Body of pancreas (tissue), 4 donors: ENCODE measurements at regions not wholly inside any gene's neighbourhood (a gene's known extent, or its start where the extent isn't known, plus 50 kb on each side); places are given as distances from the start of the nearest gene placed in this dataset.

Experiments
- ATAC-seq: fragments of 150-250 bp; one replicate; pipeline ENCODE4 v1.9.1; 2016
- DNase-seq, 4 donors: peaks; one replicate each; pipeline ENCODE4 v3.0.0-alpha.2; 2019
- H3K27ac ChIP-seq, 4 donors: fragments of 200-600 bp; sonication (generic); 1 replicate in 3 of 4; 2 replicates in 1 of 4; pipeline versions ENCODE4 v1.5.1 to v1.6.1; 2016 to 2019; ENCODE audit warnings: mild to moderate bottlenecking in 1 of 4, mixed read lengths in 1 of 4, moderate library complexity in 1 of 4
- H3K27me3 ChIP-seq, 2 donors: fragments of 200-600 bp; sonication (generic); one replicate each; pipeline ENCODE4 v1.6.0; 2016; ENCODE audit warnings: mild to moderate bottlenecking in 1 of 2
- H3K36me3 ChIP-seq, 2 donors: fragments of 200-600 bp; sonication (generic); replicated peaks in 1 of 2; 2 replicates each; pipeline ENCODE4 v1.5.1; 2016; ENCODE audit warnings: low read depth in 2 of 2; ENCODE audit not compliant: insufficient read depth in 1 of 2
- H3K4me1 ChIP-seq: fragments of 200-600 bp; sonication (generic); one replicate; pipeline ENCODE4 v1.6.0; 2016
- H3K4me3 ChIP-seq, 2 donors: fragments of 200-600 bp; sonication (generic); 1 replicate in 1 of 2; 2 replicates in 1 of 2; pipeline ENCODE4 v1.5.1; 2016 to 2019
- H3K9me3 ChIP-seq, 3 donors: fragments of 200-600 bp; sonication (generic); 1 replicate in 2 of 3; 2 replicates in 1 of 3; pipeline ENCODE4 v1.5.1; 2016
- POLR2A ChIP-seq, 3 donors: fragments of 450-650 bp; IDR thresholded peaks; one replicate each; pipeline ENCODE4 v1.6.1; 2016; ENCODE audit warnings: antibody characterized with exemption in 3 of 3, mild to moderate bottlenecking in 2 of 3
- WGBS, 2 donors: methylation state at CpG; one replicate each; pipeline ENCODE4 v1.1.5; 2017; 5-methylcytosine and 5-hydroxymethylcytosine counted together
- intact Hi-C: fragments of 100-400 bp; cut with DNase I; formaldehyde crosslinking; loops from one replicate; pipeline ENCODE4 v1.15.1; 2023
- TF ChIP-seq, protein P1 (sequence below), 7 experiments: fragments of 450-650 bp in 4 of 7; fragments of 200-600 bp in 3 of 7; sonication (generic) in 3 of 7; IDR thresholded peaks; one replicate each; pipeline ENCODE4 v1.5.1; 2016 to 2019; ENCODE audit warnings: antibody characterized with exemption in 7 of 7

DNA sequence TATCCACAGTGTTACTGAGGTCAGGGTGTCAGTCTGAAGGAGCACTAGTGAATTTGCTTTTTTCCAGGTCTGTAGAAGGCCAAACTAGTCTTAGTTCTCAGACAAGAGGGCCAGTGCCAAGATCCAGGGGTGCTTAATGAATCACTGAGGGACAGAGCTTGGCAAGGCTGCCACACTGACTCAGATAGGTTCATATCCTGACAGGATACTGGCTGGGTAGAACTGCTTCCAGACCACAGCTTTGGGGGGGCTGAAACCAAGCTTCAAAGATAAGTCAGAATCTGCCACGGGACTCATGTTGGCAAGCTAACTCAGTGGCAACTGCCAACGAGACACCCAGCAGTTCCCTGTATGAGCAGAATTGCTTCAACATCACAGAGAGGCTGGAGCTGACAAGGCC, 1125.4 kb downstream of the EFNA5 start:
- no peak for TF ChIP-seq POLR2A (IDR thresholded peaks at IDR 0.05)
- TF ChIP-seq, protein P1, sequence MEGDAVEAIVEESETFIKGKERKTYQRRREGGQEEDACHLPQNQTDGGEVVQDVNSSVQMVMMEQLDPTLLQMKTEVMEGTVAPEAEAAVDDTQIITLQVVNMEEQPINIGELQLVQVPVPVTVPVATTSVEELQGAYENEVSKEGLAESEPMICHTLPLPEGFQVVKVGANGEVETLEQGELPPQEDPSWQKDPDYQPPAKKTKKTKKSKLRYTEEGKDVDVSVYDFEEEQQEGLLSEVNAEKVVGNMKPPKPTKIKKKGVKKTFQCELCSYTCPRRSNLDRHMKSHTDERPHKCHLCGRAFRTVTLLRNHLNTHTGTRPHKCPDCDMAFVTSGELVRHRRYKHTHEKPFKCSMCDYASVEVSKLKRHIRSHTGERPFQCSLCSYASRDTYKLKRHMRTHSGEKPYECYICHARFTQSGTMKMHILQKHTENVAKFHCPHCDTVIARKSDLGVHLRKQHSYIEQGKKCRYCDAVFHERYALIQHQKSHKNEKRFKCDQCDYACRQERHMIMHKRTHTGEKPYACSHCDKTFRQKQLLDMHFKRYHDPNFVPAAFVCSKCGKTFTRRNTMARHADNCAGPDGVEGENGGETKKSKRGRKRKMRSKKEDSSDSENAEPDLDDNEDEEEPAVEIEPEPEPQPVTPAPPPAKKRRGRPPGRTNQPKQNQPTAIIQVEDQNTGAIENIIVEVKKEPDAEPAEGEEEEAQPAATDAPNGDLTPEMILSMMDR (IDR thresholded peaks at IDR 0.05): no peak
- Histone ChIP-seq H3K36me3 (no peaks in the 10 kb centered on the region), H3K9me3 (no peaks in the 10 kb centered on the region), H3K4me1 (no peaks in the 10 kb centered on the region), H3K27ac (no peak overlapping the region), H3K27me3 (no peaks in the 10 kb centered on the region), H3K4me3 (no peak overlapping the region)
- ATAC-seq (no peak), DNase-seq (no peak)
- intact Hi-C loops: no loop called here
- WGBS, 2 donors: 50% methylated on average over 2 of the region's 2 CpGs; no CpG with 5 or more reads in 1 of the 2 donors

DNA sequence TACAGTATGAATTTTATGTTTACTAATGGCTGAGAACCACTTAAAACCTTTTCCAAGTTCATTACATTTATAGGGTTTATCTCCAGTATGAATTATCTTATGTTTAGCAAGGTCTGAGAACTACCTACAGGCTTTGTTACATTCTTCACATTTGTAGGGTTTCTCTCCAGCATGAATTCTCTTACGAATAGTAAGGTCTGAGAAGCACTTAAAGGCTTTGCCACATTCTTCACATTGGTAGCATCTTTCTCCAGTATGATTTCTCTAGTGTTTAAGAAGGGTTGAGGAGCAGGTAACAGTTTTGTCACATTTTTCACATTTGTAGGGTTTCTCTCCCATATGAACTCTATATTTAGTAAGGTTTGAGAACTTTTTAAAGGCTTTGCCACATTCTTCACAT, 1127.4 kb downstream of the EFNA5 start:
- Histone ChIP-seq H3K36me3 (no peaks in the 10 kb centered on the region), H3K9me3 (no peaks in the 10 kb centered on the region), H3K27me3 (no peaks in the 10 kb centered on the region), H3K4me3 (no peak overlapping the region), H3K4me1 (no peaks in the 10 kb centered on the region), H3K27ac (no peak overlapping the region)
- ATAC-seq (no peak), DNase-seq (no peak)
- TF ChIP-seq, protein P1 (IDR thresholded peaks at IDR 0.05): no peak
- 50% methylated on average over 1 of the region's 1 CpG for WGBS, 2 donors
- intact Hi-C loops: no loop called here

DNA sequence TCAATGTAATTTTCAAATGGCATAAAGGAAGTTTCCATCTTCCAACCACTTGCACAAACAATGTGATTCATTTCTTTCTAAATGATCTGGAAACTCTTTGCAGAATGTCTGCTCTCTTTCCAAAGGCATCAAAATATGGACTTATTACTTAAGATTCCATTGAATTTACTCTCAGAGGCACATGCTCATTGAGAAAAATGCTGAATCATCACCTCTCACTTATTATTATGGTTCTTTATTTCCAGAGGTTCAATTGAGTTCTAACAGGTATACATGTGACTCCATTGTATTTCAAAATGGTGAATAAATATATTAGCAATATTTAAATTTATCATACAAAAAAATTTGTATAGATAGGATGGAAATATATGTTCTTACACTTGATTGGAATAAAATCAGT, 1140.6 kb downstream of the EFNA5 start:
- intact Hi-C loops: no loop called here
- Histone ChIP-seq H3K27ac (no peak overlapping the region), H3K4me1 (no peaks in the 10 kb centered on the region), H3K27me3 (no peaks in the 10 kb centered on the region), H3K36me3 (no peaks in the 10 kb centered on the region), H3K4me3 (no peak overlapping the region), H3K9me3 (no peaks in the 10 kb centered on the region)
- DNase-seq (no peak), ATAC-seq (no peak)
- TF ChIP-seq, protein P1 (IDR thresholded peaks at IDR 0.05): no peak
- no peak for TF ChIP-seq POLR2A (IDR thresholded peaks at IDR 0.05)

DNA sequence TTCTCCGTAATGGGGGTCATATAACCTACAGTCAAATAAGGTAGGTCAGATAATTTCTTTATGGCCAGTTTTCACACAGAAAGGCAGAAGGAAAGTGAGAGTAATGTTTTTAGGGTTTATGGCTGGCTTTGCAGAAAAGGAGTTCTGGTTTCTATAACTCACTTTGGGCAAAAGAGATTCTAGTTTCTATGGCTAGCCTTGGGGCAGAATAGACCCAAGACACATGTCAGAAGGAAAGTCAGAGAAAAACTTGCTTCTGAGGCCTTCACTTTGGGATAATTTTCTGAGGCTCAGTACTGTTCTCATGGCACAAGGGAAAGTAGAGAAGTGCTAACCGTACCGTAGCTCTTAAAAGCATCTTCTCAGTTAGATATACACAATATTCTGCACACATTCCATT, 1145.3 kb downstream of the EFNA5 start:
- intact Hi-C loops: no loop called here
- no peak for ATAC-seq
- Histone ChIP-seq H3K4me3 (no peak overlapping the region), H3K4me1 (no peaks in the 10 kb centered on the region), H3K36me3 (no peaks in the 10 kb centered on the region), H3K9me3 (no peaks in the 10 kb centered on the region), H3K27me3 (no peaks in the 10 kb centered on the region), H3K27ac (no peak overlapping the region)
- WGBS, 2 donors: 90 to 96% methylated on average over 3 of the region's 3 CpGs
- TF ChIP-seq, protein P1 (IDR thresholded peaks at IDR 0.05): no peak
- TF ChIP-seq POLR2A (IDR thresholded peaks at IDR 0.05): no peak
- no peak for DNase-seq

DNA sequence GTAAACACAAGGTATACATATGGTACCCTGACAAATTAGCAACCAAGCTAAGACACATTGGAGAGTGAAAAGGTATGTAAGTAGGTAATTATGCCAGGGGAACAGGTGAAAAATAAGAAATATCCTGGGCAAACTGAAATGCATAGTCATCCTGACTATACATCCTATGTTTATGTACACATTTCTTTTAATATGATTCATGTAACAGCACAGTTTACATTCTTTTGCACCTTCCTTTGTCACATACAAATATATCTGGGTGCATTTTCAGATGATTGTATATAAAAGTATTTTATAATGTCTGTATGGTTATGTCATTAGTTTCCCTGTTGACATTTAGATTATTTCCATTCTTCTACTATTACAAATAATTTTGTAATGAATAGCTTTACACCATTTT, 1146.9 kb downstream of the EFNA5 start:
- intact Hi-C loops: no loop called here
- Histone ChIP-seq H3K27me3 (no peaks in the 10 kb centered on the region), H3K27ac (no peak overlapping the region), H3K4me3 (no peak overlapping the region), H3K36me3 (no peaks in the 10 kb centered on the region), H3K9me3 (no peaks in the 10 kb centered on the region), H3K4me1 (no peaks in the 10 kb centered on the region)
- ATAC-seq: no peak
- no peak for DNase-seq
- no peak for TF ChIP-seq POLR2A (IDR thresholded peaks at IDR 0.05)
- TF ChIP-seq, protein P1 (IDR thresholded peaks at IDR 0.05): no peak
